HEK293T (cell line): ENCODE measurements at regions not wholly inside any gene's neighbourhood (a gene's known extent, or its start where the extent isn't known, plus 50 kb on each side); places are given as distances from the start of the nearest gene placed in this dataset.

Experiments used
- CTCF ChIA-PET: fragments of 350-600 bp; formaldehyde crosslinking; extraction: SDS; loops from one replicate; lab custom pipeline; 2021; ENCODE audit warnings: antibody characterized with exemption, inconsistent platforms; lab: Yijun Ruan, JAX
- POLR2A ChIA-PET: fragments of 350-600 bp; formaldehyde crosslinking; extraction: SDS; loops from one replicate; lab custom pipeline; 2020; ENCODE audit warnings: antibody characterized with exemption, inconsistent platforms; lab: Yijun Ruan, JAX
- DNase-seq: peaks from one replicate; pipeline ENCODE4 v3.0.0; 2012; ENCODE audit warnings: mixed read lengths; ENCODE audit errors: extremely low spot score
- ARNT ChIP-seq: fragments of 450-650 bp; IDR thresholded peaks from 2 replicates; pipeline ENCODE4 v1.6.1; 2017; ENCODE audit warnings: mild to moderate bottlenecking
- BHLHE40 ChIP-seq: fragments of 450-650 bp; IDR thresholded peaks from 2 replicates; pipeline ENCODE4 v1.6.1; 2016; ENCODE audit warnings: mild to moderate bottlenecking, moderate library complexity, borderline replicate concordance
- CTBP1 ChIP-seq: fragments of 450-650 bp; IDR thresholded peaks from 2 replicates; pipeline ENCODE4 v1.6.1; 2016; ENCODE audit warnings: borderline replicate concordance
- ELF4 ChIP-seq: fragments of 450-650 bp; IDR thresholded peaks from 2 replicates; pipeline ENCODE4 v1.6.1; 2017; ENCODE audit warnings: antibody characterized with exemption
- FOXA1 ChIP-seq: fragments of 450-650 bp; IDR thresholded peaks from 2 replicates; pipeline ENCODE4 v1.6.1; 2016; ENCODE audit warnings: mild to moderate bottlenecking
- FOXK2 ChIP-seq: fragments of 450-650 bp; IDR thresholded peaks from 2 replicates; pipeline ENCODE4 v1.6.1; 2016; ENCODE audit warnings: mild to moderate bottlenecking
- FOXM1 ChIP-seq: fragments of 450-650 bp; IDR thresholded peaks from 2 replicates; pipeline ENCODE4 v1.6.1; 2017; ENCODE audit warnings: mild to moderate bottlenecking, borderline replicate concordance
- HDGF ChIP-seq: fragments of 450-650 bp; IDR thresholded peaks from 2 replicates; pipeline ENCODE4 v1.6.1; 2017; ENCODE audit warnings: antibody characterized with exemption, borderline replicate concordance
- L3MBTL2 ChIP-seq: fragments of 450-650 bp; conservative IDR thresholded peaks from 2 replicates; pipeline ENCODE4 v1.6.1; 2016; ENCODE audit warnings: mild to moderate bottlenecking
- LEF1 ChIP-seq: fragments of 450-650 bp; IDR thresholded peaks from 2 replicates; pipeline ENCODE4 v1.6.1; 2017; ENCODE audit warnings: mild to moderate bottlenecking, borderline replicate concordance
- NFRKB ChIP-seq: fragments of 450-650 bp; IDR thresholded peaks from 2 replicates; pipeline ENCODE4 v1.6.1; 2016; ENCODE audit warnings: mild to moderate bottlenecking, moderate library complexity
- SP1 ChIP-seq: fragments of 450-650 bp; IDR thresholded peaks from 2 replicates; pipeline ENCODE4 v1.6.1; 2017
- SUZ12 ChIP-seq: fragments of 450-650 bp; IDR thresholded peaks from 2 replicates; pipeline ENCODE4 v1.6.1; 2016; ENCODE audit warnings: mild to moderate bottlenecking
- TARDBP ChIP-seq: fragments of 450-650 bp; IDR thresholded peaks from 2 replicates; pipeline ENCODE4 v1.6.1; 2016
- ZNF384 ChIP-seq: fragments of 450-650 bp; IDR thresholded peaks from 2 replicates; pipeline ENCODE4 v1.6.1; 2016
- TF ChIP-seq, protein P1 (sequence below): fragments of 450-650 bp; IDR thresholded peaks from 2 replicates; pipeline ENCODE4 v1.6.1; 2016

DNA sequence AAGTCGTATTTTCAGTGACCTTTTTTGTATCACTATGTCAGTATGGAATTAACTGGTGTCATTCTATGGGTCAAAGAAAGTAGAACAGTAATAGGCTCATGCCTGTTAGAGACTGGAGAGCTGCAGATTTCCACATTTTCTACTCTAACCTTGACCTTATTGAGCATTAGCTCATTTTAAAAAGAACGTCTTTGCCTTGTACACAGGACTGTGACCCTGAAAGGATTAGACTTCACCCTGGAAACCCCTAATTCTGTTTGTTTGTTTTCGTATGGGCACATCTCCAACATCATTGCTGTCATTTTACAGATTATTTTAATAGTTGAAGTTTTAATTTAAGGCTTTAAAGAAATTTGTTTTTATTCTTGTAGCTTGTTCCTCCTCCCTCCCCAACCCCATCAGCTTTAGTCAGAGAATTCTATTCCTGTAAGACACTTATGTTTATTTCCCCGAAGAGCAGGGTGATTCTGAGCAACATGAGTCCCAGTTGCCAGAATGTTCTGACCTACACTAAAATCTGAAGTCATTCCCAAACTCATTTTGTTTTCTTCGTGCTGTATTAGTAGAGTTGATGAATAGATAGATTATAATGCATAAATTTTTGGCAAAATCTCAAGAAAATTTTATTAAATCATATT lies 451.3 kb downstream of the FOXG1 start:
- TF ChIP-seq LEF1: no peak
- TF ChIP-seq TARDBP: no peak
- TF ChIP-seq FOXM1: no peak
- TF ChIP-seq SP1: no peak
- TF ChIP-seq ZNF384: no peak
- no peak for TF ChIP-seq ARNT
- TF ChIP-seq FOXA1: no peak
- no peak for TF ChIP-seq CTBP1
- no peak for TF ChIP-seq BHLHE40
- TF ChIP-seq ELF4: no peak
- TF ChIP-seq, protein P1, sequence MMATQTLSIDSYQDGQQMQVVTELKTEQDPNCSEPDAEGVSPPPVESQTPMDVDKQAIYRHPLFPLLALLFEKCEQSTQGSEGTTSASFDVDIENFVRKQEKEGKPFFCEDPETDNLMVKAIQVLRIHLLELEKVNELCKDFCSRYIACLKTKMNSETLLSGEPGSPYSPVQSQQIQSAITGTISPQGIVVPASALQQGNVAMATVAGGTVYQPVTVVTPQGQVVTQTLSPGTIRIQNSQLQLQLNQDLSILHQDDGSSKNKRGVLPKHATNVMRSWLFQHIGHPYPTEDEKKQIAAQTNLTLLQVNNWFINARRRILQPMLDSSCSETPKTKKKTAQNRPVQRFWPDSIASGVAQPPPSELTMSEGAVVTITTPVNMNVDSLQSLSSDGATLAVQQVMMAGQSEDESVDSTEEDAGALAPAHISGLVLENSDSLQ: no peak
- no peak for TF ChIP-seq HDGF
- TF ChIP-seq NFRKB: no peak
- TF ChIP-seq SUZ12: no peak
- no peak for TF ChIP-seq FOXK2
- TF ChIP-seq L3MBTL2: no peak
- ChIA-PET CTCF (interaction anchor here (1.7 kb wide), 1 partner anchor 444 kb away, joined by 7 read pairs; no protein-coding TSS in a partner anchor), POLR2A (no interaction called here)
- DNase-seq: no peak

DNA sequence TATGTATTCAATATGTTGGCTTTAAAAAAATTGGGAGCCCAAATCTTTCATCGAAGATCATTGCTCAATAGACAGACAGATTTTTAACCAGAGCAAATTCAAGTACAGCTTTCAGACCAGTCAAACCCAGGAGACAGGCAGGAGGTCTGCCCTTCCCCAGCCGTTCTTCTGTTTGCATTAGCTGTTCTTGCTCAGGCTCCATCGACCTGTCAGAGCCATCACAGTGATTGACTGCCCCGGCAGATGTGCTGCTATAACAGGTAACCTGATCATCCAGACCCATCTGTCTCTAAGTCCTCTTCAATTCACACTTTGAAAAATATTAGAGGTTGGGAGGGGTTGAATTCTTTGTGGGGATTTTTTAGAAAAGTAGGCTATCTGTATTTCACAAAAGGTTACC lies 453.5 kb downstream of the FOXG1 start:
- no peak for DNase-seq

GRCh38 chr14:29220566-29220965 lies 454.0 kb downstream of the FOXG1 start:
- TF ChIP-seq BHLHE40 (no peak), L3MBTL2 (no peak), TARDBP (no peak)
- ChIA-PET POLR2A (no interaction called here), CTCF (no interaction called here)
- no peak for DNase-seq

More for the DNA sequence above, 453.5 kb downstream of the FOXG1 start:
- CTCF ChIA-PET: no interaction called here
- POLR2A ChIA-PET: no interaction called here
- TF ChIP-seq CTBP1 (no peak), HDGF (no peak), FOXA1 (no peak), BHLHE40 (no peak), SUZ12 (no peak)
- TF ChIP-seq, protein P1: peak; percentile 73

GRCh38 chr14:29222006-29222405 lies 455.4 kb downstream of the FOXG1 start:
- ChIA-PET CTCF (interaction anchor here (1.0 kb wide), 1 partner anchor 447 kb away, joined by 4 read pairs; no protein-coding TSS in a partner anchor), POLR2A (no interaction called here)
- TF ChIP-seq LEF1 (no peak), SUZ12 (no peak), ZNF384 (no peak), ELF4 (no peak), FOXM1 (no peak), CTBP1 (no peak), L3MBTL2 (no peak), NFRKB (no peak), HDGF (no peak), FOXA1 (no peak), SP1 (no peak), ARNT (no peak), BHLHE40 (no peak), FOXK2 (no peak), TARDBP (no peak)
- TF ChIP-seq, protein P1: no peak
- no peak for DNase-seq

DNA sequence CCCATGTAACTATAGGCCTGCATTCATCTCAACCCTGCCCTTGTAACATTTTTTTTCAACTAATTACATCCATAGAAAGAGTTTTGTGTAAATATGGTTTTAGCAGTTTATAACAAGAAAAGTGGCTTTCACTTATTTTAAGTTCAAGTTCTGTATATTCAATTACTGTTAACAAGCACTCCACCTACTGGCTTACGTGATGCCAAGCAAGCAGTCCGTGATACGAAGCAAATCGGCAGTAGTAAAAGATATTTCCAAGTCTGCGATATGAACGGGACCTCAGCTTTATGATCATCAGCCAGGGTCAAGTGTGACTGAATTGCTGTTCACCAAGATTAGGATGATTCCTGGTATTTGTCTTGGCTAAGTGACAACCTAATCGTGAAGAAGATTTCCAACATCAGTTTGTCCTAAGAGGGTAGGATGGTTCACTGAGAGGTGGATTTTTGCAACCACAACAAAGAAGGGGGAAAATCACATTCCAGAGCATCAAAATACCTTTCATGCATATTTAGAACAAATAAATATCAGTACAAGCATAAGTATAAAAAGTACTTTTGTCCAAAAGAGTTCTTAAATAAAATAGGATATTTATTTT lies 456.2 kb downstream of the FOXG1 start:
- ChIA-PET CTCF (interaction anchor here (0.7 to 1.0 kb wide), 3 partner anchors 298 to 472 kb away, joined by 3 to 4 read pairs (median 4); no protein-coding TSS in a partner anchor), POLR2A (no interaction called here)
- TF ChIP-seq ZNF384 (no peak), BHLHE40 (no peak), FOXM1 (no peak), ARNT (no peak), NFRKB (no peak), TARDBP (no peak), FOXA1 (no peak), ELF4 (no peak), SP1 (no peak), L3MBTL2 (no peak), HDGF (no peak), LEF1 (no peak), FOXK2 (no peak)
- TF ChIP-seq, protein P1: no peak
- DNase-seq: peak; percentile 32
